GM18520 (cell line): ENCODE measurements at regions not wholly inside any gene's neighbourhood (a gene's known extent, or its start where the extent isn't known, plus 50 kb on each side); places are given as distances from the start of the nearest gene placed in this dataset.

Source experiments
- ATAC-seq: cut with Tn5 transposase; IDR thresholded peaks from one replicate; pipeline ENCODE4 v1.9.1; 2021; ENCODE audit not compliant: unreplicated experiment

- ATAC-seq: no peak
These were observed 591.6 kb upstream of the PFKP start for GRCh38 chr10:2475711-2476217.

GRCh38 chr10:2471811-2472210, 595.5 kb upstream of the PFKP start:
- no peak for ATAC-seq

GRCh38 chr10:2469802-2470201, 597.5 kb upstream of the PFKP start:
- no peak for ATAC-seq

- ATAC-seq: no peak
These were observed 602.9 kb upstream of the PFKP start for GRCh38 chr10:2464483-2464882.

GRCh38 chr10:2463316-2463715, 604.0 kb upstream of the PFKP start:
- no peak for ATAC-seq

GRCh38 chr10:2462581-2462980, 604.8 kb upstream of the PFKP start:
- no peak for ATAC-seq

- ATAC-seq: no peak
These were observed 606.5 kb upstream of the PFKP start for GRCh38 chr10:2460812-2461211.

GRCh38 chr10:2459713-2460112, 607.6 kb upstream of the PFKP start:
- no peak for ATAC-seq

- ATAC-seq: no peak
These were observed 610.5 kb upstream of the PFKP start for GRCh38 chr10:2456834-2457233.

- ATAC-seq: no peak
These were observed 622.0 kb upstream of the PFKP start for GRCh38 chr10:2445370-2445769.

- ATAC-seq: no peak
These were observed 627.4 kb upstream of the PFKP start for GRCh38 chr10:2439983-2440382.

- no peak for ATAC-seq
These were observed 628.3 kb upstream of the PFKP start for GRCh38 chr10:2439000-2439399.

GRCh38 chr10:2438248-2438939, 629.0 kb upstream of the PFKP start:
- no peak for ATAC-seq

GRCh38 chr10:2436933-2437332, 630.4 kb upstream of the PFKP start:
- ATAC-seq: no peak

- ATAC-seq: no peak
These were observed 635.4 kb upstream of the PFKP start for GRCh38 chr10:2431961-2432360.

GRCh38 chr10:2427412-2427811, 639.9 kb upstream of the PFKP start:
- ATAC-seq: no peak

- no peak for ATAC-seq
These were observed 642.0 kb upstream of the PFKP start for GRCh38 chr10:2425320-2425719.

- ATAC-seq: no peak
These were observed 652.8 kb upstream of the PFKP start for GRCh38 chr10:2414562-2414961.

GRCh38 chr10:2414039-2414438, 653.3 kb upstream of the PFKP start:
- ATAC-seq: no peak

GRCh38 chr10:2410049-2410448, 657.3 kb upstream of the PFKP start:
- ATAC-seq: no peak

- no peak for ATAC-seq
These were observed 664.1 kb upstream of the ADARB2 start for GRCh38 chr10:2401459-2401858.

GRCh38 chr10:2399482-2399881, 662.2 kb upstream of the ADARB2 start:
- no peak for ATAC-seq

- no peak for ATAC-seq
These were observed 655.0 kb upstream of the ADARB2 start for GRCh38 chr10:2392145-2392812.
